ENCODE measurements at regions not wholly inside any gene's neighbourhood (a gene's known extent, or its start where the extent isn't known, plus 50 kb on each side); places are given as distances from the start of the nearest gene placed in this dataset.

DNA sequence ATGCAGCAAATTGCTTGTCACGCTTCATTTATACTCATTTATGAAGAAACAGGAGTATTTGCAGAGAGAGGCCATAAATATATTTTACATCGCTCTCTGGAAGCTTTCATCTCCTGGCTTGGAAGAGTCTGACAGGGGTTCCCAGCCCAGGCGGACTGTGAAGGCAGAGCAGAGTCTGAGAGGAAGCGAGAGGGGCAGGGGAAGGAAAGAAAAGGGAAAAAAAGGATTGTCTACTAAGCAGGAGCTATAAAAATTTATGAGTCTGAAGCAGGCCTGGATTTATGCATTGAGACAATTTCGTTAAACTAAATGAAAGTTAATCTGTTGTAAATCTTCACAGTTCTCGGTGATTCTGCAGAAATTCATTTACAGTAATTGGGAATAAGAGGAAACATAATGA, 143.9 kb upstream of the GYPC start:
- DNase-seq: no peak

DNA sequence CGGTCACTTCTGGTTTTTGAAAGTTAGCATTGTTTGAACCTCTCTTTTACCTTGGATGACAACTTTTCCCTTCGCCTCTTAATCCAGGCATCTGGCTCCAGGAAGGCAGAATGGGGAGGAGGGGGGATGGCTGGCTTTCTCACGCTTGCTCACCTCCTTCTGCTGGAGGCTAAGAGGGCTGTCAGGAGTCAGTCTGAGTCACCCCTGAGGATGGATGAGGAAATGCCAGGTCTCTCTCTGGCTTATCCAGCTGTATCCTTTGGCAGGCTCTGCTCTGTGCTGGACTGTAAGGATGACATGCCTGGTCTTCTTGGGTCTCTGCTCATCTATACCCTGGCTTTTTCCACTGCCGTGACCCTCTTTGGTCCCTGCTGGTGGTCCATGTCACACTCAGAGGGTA, 142.9 kb upstream of the GYPC start:
- DNase-seq: no peak

DNA sequence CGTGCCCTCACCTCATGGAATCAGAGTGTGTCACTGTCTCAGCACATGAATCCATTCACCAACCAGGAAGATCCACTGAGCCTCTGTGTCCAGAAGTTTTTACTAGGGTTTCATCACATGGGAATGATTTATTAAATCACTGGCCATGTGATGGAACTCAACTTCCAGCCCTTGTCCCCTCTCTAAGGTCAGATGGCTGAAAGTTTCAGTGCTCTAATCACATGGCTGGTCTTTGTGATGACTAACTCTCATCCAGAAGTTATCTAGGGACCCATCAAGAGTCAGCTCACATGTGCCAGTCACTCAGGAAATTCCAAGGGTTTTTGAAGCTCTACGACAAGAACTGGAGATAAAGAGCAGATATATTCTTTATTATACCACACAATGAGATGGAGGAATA, 140.5 kb upstream of the GYPC start:
- DNase-seq: peak; percentile 10 to 29

GRCh38 chr2:126518196-126518595, 137.8 kb upstream of the GYPC start:
- DNase-seq: no peak

DNA sequence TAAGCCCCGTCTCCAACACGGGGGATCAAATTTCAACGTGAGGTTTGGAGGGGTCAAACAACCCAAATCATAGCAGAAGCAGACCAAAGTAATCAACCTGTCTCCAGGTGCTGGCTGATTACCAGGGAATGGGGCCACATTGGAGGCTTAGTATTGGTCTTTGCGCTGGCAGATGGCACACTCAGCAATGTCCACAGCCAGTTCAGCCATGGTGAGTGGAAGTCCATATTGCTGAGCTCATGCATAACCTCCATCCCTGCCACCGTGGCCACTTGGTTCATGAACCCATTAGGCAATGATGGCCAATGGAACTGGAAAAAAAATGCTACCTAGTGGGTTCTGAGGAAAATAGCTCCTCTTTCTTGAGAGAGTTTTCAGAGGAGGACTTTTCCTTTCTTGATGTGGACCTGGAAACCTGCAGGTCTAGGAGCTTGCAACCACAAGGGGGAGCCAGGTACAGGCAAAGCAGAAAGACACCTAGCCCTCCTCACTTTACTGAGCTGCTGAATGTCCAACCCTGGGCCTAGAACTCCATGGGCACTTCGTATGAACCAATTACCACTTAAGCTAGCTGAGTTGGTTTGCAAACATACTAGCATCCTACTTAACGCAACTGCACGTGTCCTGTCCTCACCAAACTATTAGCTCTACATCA, 128.0 kb upstream of the GYPC start:
- peak; percentile 27 to 47 for DNase-seq

- no peak for DNase-seq
Observed at GRCh38 chr2:126531029-126531428, 124.9 kb upstream of the GYPC start.

DNA sequence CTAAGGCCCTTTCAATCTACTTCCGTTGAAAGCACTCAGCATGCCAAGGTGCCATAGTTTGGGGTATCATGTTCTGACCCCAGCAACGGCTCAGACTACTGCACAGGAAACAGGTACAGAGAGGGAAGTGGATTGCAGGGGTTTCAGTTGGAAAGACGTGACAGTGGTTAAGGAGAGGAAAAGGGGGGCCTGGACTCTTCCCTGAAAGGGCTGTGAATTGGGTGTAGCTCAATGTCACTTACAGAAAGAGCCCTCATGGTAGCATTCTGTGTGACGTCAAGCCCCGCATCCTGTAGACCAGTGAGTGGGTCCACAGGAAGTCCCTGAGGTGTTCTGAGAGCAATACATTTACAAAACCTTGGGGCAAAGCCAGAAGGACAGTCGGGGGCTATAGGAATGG, 121.5 kb upstream of the GYPC start:
- DNase-seq: no peak

GRCh38 chr2:126535408-126535807, 120.5 kb upstream of the GYPC start:
- no peak for DNase-seq

- DNase-seq: no peak
Observed at GRCh38 chr2:126536605-126537200, 119.3 kb upstream of the GYPC start.

DNA sequence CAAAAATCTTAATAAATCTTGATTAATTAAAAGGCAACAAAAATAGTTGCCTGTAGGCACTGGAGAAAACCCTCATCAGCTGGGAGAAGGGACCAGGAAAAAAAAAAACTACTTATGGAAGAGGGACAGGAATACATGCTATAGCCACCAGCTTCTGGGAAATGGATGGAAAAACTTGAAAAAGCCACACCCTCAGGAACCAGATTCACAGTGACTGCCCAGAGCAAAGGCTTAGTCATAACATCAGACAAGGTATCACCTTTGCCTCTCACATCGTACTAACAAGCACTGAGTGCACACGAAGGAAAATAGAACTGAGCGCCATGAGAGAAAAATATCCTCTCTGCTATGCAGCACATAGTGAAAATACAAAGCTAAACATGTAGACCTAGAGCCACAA, 116.9 kb upstream of the GYPC start:
- no peak for DNase-seq

GRCh38 chr2:126542247-126542646, 113.7 kb upstream of the GYPC start:
- DNase-seq: no peak

- DNase-seq: no peak
Observed at GRCh38 chr2:126543081-126543480, 112.9 kb upstream of the GYPC start.

GRCh38 chr2:126558029-126558428, 97.9 kb upstream of the GYPC start:
- DNase-seq: no peak

DNA sequence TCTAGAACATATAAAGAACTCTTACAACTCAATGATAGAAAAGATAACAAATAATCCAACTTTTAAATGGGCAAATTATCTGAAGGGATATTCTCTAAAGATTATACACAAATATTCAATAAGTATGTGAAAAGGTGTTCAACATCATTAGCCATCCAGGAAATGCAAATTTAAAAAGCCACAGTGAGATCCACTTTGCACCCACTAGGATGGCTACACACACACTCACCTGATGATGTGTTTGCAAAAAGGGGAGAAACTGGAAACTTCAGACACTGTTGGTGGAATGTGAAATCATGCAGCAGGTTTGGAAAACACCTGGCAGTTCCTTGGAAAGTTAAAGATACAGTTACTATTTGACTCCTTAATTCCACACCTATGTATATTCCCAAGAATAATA, 87.2 kb upstream of the GYPC start:
- no peak for DNase-seq

DNA sequence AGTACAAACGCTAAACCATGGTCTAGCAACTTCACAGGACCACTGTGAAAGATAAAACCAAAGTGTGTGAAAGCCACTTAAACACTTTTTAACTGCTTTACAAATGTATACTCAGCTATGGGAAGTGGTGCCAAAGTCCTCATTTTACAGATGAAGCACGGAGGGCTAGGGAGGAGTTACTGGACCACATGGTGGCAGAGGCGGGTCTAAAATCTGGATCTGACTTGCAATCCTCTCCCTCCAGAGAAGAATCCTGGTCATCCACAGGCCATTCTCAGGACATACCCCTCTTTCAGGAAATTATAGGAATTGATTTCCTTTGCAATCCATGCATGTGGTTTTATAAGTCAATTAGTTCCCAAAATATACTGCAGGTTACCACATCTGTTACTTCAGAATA, 84.6 kb upstream of the GYPC start:
- DNase-seq: no peak

GRCh38 chr2:126575631-126576030, 80.3 kb upstream of the GYPC start:
- DNase-seq: no peak

GRCh38 chr2:126579868-126580267, 76.1 kb upstream of the GYPC start:
- DNase-seq: no peak

- DNase-seq: no peak
Observed at GRCh38 chr2:126586317-126586716, 69.6 kb upstream of the GYPC start.

DNA sequence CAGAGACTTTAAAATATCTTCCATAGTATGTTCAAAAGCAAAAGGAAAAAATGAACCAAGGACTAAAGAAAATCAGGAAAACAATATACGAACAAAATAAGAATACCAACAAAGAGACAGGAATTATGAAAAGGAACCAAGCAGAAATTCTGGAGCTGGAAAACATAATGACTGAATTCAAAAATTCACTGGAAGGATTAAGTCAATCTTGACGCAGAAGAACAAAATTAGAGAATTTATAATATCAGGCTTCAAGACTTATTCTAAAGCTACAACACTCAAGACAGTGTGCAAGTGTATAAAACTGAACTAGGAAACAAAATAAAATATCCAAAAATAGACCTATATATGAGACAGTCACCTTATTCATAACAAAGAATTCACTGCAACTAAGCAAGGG, 56.9 kb upstream of the GYPC start:
- no peak for DNase-seq

GRCh38 chr2:126600742-126601141, 55.2 kb upstream of the GYPC start:
- DNase-seq: no peak

- no peak for DNase-seq
Observed at GRCh38 chr2:126602334-126602733, 53.6 kb upstream of the GYPC start.

Measured in inflammatory macrophage treated with lipopolysaccharide for 1 hour (primary cell).